Putamen (tissue), 1 donor: ENCODE measurements at regions not wholly inside any gene's neighbourhood (a gene's known extent, or its start where the extent isn't known, plus 50 kb on each side); places are given as distances from the start of the nearest gene placed in this dataset.

Experiments used
- DNase-seq: peaks from one replicate; pipeline ENCODE4 v3.0.0-alpha.2; 2016; ENCODE audit warnings: low spot score

DNA sequence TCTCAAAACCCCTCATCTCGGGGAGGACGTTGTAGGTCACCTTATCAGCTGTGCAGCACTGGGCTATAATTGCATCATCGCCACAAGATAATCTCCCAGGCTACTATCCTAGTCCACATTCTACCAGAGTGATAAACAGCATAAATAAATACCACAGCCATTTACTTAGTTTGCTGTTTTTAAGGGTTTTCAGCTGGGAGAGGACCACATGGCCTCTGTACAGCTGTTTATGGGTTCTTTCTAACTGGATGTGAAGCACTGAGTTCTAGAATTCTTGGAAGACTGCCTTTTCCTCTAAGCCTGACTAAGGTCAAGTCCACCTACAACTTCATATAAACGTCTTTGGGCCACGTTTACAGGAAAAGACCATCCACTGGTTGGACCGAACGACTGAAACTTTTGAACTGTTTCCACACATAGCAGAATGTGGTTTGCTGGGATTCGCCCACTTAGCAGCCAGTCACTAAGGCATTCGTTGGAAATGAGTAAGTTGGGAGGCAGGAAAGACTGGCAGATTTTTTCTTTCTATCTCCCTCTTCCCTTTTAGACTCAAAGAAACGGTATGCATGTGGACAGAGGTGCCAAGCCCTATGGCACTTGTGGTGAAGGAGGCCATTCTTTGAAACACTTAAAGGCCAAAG, 752.5 kb upstream of the SGCG start:
- DNase-seq: no peak

DNA sequence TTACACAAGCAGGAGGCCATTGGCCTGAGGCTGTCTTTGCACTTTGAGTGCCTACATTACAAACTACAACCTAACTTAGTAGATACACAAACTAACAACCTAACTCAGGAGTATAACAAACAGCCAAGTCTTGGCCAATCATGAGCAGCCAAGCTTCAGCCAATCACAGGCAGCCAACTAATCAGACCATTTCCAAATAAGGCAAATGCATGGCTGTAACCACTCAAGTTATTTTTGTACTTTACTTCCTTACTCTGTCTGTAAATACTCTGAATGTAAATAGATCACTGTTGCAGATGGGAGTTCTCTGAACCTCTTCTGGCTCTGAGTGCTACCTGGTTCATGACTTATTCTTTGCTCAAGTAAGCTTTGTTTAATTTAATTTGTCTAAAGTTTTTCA, 748.1 kb upstream of the SGCG start:
- no peak for DNase-seq

DNA sequence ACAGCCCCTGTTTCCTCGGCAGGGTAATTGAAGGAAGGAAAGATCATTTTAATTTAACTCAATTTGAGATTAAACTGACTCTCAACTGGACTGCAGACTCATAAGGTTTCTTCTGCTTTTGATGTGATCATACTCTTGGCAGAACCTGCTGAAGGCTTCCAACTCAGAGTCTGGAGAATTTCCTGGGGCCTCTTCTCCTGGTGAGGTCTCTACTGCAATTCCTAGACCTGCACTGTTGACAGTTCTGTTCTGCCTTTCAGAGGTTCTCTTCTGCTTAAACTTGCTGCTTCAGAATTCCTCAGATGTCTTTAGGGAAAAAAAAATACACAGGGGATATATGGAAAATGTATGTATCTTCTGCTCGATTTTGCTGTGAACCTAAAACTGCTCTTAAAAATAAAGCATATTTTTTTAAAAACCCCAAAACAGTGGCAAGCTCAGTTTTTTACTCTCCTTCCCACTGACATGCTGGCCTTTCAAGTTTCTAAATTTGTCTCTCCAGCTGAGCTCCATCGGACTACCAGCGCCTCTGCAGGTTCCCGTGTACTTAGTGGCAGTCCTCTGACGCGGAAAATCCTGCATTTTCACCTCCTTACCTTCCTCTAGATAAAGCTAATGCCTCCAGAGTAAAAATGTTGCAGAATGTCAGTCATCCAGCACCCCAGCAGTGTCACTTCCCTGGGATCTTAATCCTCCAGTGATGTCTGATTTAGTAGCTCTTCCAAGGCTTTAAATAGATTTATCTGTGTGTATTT, 733.5 kb upstream of the SGCG start:
- no peak for DNase-seq

DNA sequence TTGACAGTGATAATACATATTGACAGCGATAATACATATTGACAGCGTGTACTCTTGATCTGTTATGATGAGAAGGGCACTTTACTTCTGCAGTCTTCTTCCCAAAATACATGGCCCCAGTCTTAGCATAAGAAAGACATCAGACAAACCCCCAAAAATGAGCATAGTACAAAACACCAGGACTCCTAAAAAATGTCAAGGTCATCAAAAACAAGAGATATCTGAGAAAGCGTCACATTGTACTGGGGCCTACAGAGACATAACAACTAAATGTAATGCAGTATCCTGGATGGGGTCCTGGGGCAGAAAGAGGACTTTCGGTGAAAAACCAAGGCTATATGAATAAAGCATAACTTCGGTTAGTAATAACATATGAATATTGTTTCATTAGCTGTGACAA, 731.5 kb upstream of the SGCG start:
- no peak for DNase-seq

DNA sequence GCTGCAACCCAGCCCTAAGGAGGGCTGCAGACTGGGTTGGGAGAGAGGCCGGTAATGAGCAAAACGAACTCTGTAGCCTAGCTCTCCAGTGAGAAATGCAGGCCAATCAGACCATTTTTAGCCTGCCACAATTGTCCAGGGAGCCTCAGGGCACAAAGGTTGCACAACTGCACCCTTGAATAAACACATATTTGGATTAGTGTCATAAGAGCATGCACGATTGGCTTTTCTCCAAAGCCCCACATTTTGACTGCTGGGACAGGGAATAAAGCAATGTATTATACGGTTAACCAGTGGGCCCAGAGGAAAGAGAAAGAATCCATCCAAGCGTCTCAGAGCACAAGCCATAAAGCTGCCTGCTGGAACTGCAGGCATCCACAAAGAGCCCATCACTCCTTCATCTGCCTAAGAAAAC, 729.4 kb upstream of the SGCG start:
- DNase-seq: no peak

DNA sequence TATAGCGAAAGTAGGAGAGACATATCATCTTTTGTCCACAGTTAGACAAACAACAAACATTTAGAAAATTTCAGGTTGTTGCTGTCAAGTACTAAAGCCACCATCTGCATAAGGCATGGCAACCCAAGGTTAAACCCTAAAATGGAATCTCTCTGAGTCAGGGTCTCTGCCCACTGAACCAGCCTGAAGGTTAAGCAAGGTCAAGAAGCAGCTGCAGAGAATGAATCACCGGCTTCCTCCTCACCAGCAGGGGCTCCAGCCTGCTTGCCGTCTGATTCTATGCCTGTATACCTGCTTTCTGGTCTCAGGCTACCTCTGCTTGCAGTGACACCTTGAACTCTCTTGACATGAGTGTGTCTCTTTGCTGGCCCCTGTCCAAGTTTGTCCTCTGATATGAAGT, 726.2 kb upstream of the SGCG start:
- DNase-seq: no peak

DNA sequence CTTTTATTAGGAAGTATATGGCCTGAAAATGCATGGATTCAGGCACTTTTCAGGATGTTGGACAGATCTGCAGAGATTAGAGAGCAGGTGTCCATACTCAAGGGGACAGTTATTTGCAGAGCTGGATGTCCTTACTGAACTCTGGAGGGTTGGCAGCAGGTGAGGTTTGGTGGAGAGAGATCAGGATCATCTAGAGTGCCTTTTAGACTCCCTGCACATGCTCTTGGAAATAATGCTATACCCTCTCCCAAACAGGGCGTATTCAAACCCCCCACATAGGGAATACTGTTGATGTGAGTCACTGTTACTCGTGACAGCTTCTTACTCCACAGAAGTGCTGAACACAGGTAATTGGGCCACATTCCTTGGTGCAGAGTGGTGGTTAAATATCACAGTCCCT, 725.7 kb upstream of the SGCG start:
- no peak for DNase-seq

DNA sequence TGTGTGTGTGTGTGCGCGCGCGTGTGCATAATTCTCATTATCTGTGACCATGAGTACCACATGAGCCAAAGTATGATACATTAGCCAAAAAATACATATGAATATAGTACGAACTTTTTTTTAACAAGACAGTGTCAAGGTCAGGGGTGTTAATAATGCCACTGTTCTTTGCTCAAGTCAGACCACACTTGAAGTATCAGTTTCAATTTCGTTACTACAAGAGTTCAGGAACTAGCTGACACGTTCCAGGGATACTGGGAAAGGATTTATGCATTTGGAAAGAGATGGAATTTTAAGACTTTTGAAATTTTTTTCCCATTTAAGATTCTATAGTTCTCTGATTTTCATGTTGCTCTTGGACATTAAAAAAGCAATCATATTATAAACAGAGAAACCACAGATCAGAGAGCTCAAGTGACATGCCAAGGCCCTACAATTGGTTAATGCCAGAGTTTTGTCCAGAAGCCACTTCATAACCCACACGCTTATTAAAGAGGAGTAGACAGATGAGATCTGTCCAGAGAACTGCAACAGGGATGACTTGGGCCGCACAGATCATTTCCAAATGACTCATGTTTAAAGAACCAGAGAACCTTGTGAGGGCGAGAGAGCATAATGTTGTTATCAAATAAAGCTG, 718.8 kb upstream of the SGCG start:
- no peak for DNase-seq

DNA sequence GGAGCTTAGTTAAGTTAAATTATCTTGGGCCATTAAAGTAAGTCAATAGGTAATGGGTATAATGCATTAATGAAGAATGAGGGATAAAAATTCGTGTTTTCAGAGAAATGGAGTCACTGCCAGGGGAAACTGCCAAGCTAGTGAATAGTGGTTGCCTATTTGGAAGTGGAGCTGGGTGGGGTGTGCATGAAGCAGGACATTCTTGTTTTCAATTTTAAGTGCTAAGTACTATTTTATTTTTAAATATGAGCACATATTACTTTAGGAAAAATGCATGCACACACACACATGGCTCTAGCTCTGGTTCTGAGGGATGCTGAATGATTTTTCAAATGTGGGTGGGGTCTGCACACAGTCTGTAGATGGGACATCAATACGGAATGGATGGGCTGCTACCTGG, 717.7 kb upstream of the SGCG start:
- DNase-seq: no peak

DNA sequence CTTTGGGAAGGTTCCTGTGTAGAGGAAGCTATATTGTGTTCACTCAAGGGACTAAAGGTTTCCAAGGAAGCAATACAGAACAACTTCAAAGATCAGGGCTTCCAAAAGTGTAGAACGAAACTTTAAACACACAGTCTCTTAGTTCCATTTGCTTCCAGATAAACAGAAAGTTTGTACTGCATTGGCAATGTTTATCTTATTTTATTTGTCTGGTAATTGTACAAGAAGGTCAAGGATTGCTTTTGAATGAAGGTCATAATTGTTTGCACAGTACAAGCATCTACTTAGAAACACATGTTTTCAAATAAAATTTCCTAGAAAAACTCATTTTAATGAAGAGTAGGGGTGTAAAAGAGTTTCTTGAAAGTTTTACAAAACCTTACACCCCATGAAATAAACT, 712.7 kb upstream of the SGCG start:
- no peak for DNase-seq

DNA sequence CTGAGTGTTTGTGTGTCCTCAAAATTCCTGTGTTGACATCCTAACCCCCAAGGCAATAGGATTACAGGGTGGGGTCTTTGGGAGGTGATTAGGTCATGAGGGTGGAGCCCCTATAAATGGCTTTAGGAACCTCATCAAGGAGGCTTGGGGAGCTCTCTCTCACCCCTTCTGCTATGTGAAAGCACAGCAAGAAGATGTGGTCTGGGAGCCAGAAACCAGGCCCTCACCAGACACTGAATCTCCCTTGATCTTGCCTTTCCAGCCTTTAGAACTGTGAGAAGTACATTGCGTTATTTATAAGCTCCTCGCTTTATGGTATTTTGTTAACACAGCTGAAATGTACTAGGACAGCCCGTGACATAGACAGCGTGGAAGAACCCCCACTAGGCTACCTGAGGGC, 712.0 kb upstream of the SGCG start:
- DNase-seq: no peak

DNA sequence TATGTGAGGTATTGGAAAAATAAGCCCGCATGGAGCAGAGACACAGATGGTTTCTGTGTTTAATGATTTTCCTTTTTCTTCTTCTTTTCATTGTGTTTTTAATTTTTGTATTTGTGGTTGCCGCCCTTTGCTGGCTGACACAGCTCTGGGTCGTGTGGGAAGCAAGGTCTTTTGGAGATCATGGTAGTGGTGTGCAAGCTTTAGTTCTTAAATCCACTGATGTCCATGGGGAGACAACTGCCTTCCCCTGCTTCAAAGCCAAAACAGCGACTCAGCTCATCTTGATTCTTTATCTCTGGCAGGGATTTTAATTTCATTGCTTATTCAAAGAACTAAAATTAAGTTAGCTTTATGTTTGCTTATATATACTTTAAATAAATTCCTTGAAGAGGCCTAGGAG, 711.3 kb upstream of the SGCG start:
- DNase-seq: no peak

DNA sequence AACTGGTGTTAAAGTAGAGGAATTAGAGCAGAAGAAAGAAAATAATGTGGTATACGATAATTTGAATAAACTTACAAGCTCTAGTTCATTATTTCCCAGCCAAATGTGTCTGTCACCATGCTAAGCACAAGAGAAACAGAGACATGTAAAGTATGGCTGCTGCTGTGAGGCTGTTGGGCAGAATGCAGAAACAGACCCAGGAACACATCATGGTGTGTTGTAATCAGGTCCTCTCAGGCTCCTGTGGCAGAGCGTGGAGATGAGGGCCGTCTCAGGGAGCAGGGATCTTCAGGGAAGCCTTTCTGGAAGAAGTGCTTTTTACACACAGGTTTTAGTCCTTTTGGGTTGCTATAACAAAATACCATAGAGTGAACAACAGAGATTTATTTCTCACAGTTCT, 710.7 kb upstream of the SGCG start:
- DNase-seq: no peak

DNA sequence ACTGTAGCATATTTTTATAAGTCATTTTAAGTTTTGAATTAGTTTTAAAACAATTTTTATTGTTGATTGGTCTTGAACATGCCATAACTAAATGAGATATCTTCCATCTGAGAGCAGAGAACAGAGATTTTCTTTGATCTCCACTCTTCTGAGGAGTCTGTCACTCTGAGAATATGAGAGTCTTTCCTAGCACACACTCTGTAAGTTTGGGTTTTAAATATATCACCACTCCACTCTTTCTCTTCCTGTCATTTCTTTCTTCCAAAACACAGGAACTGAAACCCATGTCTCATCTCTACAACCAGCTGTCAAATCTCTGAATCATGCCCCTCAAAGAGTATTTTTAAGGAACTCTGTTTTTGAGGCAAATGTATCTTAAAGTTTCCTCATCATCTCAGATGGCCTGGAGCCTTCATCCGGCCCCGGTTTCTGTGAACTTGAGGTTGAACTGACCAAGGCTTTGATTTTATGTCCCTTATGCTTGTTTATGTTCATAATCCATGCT, 698.2 kb upstream of the SGCG start:
- no peak for DNase-seq

DNA sequence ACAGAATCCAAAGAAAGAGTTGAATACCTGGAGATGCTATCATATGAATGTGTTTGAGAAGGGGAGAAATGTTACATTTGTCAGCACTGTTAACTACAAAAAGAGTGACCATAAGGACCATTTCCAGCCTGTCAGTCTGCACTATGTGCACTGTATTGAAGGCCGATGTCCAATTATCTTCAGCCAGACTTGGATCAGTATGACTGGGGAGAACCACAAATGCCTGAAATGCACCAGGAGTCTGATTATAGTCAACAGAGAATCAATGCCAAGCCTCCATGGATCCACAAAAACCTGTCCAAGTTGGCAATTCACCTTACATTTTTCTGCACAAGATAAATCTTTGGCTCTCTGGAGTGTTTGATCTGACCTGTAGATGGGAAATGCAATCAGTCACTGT, 697.5 kb upstream of the SGCG start:
- no peak for DNase-seq

DNA sequence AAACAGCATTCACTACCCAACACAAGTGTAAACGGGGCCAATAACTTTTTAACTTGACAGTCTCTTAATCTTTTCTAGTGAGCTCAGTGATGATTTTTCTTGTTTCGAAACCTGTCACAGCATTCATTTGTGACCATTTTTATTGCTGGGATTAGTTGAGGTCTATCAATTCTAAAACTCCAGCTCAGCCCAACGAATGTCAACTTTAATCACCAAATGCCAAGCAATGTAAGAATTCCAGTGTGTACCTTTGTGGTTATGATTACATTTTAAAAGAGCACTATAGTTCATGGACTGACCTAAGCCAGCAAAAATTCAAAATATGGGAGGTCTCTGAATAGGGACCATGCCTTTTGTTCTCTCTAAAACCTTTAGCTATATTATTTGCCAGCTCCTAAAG, 694.3 kb upstream of the SGCG start:
- DNase-seq: no peak

DNA sequence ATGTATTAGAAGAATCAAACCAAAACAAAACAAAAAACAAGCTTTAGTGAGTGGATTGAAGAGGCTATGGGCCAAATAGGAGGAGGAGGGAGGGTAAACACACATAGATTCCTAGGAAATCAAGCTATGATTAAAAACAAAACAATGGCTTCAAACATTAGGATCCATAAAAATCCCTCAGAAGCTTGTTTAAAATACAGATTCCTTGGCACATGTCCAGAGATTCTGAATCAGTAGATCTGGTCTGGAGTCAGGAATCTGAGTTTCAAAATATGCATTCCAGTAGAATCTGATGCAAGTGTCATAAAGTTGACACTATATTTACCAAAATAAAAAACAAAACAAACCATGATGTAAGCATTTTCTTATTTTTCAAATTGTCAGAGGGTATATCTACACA, 692.8 kb upstream of the SGCG start:
- no peak for DNase-seq

DNA sequence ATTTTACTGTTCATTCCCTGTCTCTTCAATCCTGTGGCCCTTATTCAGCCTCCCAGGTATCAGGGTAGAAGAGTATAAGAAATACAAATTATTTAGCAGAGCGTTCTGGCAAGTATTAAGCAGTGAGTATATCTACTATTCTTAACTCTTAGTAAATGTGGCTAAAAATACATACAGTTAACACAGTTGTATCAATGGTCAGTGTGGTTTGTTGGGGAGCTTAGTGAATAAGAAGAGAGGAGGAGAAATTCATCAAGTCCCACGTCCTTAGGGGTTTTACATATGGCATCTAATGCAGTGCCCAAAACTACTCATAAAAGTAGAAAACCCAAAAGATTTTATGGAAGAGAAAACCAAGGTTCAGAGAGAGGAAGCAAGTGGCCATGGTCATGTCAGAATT, 691.0 kb upstream of the SGCG start:
- DNase-seq: no peak

DNA sequence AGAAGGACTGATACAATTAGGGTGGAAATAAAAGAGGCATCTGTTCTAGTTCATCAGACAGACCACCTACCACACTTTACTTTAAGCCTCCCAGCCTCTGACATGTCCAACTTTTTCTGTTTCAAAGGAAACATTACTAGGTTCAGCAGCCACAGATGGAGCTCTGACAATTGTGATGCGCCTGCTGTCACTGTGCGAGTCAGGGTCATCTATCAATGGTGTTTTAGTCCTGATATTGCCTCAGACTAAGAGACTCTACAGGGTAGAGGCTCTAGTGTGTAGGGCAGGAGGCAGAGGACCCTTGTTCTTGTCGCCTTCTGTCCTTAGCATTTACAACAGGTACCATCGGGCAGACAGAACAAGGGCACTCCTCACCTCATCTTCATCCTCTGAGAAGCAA, 685.0 kb upstream of the SGCG start:
- DNase-seq: no peak

DNA sequence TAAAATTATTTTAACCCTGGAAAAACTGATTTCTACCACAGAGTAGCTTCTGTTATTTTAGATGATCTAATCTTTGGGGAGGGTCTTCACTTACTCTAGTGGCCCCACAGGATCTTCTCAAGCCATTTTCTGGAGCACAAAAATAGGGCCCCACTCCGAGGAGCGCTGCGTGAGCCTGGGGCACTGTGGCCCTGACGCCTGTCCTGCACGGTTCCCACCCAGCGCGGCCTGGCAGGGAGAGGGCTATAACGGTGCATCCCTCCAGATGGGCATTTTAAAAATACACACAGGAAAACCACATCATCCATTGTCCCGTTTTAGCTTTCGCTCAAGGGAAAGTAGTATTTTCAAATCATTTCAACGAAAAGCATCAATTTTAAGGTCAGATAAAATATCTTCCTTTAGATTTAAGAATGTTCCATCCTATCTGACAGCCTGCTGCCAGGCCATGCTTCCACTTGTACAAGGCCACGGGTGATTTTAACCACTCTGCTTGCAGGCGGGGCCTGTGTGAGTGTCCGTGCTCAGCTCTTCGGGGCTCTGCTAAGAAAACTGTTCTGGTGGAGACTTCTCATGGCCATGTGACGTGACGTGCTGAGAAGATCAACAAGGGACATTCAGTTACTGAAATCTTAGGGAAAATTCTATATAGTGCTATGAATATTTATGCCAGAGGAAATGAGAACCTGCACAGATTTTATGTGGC, 683.8 kb upstream of the SGCG start:
- DNase-seq: no peak

DNA sequence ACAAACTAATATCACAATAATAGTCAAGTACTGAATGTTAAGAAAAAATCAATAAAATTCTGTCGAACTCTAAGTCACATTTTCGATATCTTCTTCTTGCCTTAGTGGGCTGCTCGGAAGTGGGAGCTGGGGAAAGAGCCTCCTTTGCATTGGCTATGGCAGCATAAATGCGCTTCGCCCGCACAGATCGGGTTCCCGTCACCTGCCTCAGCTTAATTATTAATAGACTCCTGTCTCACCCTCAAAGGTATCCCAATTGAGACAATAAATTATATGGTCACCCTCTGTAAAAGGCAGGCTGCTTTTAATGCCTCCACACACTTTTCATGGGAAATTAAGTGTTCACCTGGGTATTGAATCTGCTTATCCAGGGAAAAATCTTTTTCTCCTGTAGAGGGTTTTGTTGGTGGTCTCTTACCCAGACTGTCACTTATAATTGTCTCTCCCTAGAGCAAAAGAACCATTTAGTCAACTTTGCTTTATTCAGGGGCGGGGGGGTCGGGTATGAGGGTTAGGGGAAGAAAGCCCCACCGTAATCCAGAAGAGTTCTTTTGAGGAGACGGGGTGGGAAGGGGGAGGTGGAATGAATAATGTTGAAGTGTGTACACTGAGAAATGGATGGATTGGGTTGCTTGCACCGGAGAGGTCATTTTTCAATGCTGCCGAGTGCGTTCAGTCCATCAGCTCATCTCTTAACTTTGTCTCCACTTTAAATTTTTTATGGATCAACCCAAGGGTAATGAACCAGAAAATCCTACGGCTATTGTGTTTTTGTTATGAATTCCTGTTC, 682.6 kb upstream of the SGCG start:
- no peak for DNase-seq

DNA sequence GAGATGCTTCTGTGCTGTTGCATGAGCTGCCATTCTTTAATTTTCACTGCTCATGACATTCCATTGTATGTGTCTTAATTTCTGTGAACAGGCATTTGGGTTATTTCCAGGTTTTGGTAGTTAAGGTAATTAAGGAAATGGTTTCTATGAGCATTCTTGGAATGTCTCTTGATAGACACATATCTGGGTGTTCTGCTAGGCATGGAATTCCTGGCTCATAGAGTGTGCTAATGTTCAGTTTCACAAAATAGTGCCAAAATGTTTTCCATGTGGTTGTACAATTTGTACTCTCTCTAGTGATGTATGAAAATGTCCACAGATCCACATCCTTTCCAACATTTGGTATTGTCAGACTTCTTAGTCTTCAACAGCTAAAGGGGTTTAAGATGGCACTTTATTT, 680.9 kb upstream of the SGCG start:
- no peak for DNase-seq
